ENCODE measurements at regions not wholly inside any gene's neighbourhood (a gene's known extent, or its start where the extent isn't known, plus 50 kb on each side); places are given as distances from the start of the nearest gene placed in this dataset.

DNA sequence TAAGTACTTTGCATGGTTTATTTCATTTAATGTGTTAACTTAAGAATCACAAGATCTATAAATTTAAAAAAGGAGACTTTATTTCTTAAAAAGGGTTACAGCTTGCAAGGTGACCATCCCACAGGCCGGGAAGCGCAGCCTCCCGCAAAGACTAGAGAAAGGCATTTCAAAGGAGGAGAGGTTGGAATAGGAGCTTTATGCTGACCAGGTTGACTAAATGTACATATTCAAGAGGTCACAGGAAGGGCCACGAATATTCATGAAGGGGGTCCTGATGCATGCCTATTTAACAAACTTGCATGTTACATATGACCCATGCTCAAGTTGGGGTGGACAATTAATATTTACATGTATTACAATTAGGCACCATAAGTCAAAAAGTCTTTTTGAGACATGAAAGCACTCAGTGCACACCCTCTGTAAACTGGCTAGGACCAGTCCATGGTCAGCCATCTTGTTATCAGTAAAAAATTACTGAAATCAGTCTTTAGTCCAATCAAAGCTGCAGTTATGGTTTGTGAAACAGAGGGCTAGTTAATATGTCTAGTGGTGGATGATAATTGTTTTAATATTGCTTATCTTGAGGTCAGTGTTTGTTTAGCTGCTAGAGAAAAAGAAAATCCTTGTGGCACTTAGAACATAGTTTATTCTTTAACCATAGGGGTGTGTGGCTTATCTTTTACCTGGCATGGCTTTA, 169.3 kb downstream of the KCNE4 start:
- TF ChIP-seq CTCF (IDR thresholded peaks at IDR 0.05) (no peak), POLR2A (IDR thresholded peaks at IDR 0.05) (no peak)
